ENCODE measurements at regions not wholly inside any gene's neighbourhood (a gene's known extent, or its start where the extent isn't known, plus 50 kb on each side); places are given as distances from the start of the nearest gene placed in this dataset.

- TF ChIP-seq TAF1 (IDR thresholded peaks at IDR 0.05; ENCODE audit: borderline replicate concordance, insufficient read depth, low read length) (no peak), POLR2AphosphoS5 (IDR thresholded peaks at IDR 0.05; ENCODE audit: low read depth, low read length) (no peak)
- TF ChIP-seq, protein P1, sequence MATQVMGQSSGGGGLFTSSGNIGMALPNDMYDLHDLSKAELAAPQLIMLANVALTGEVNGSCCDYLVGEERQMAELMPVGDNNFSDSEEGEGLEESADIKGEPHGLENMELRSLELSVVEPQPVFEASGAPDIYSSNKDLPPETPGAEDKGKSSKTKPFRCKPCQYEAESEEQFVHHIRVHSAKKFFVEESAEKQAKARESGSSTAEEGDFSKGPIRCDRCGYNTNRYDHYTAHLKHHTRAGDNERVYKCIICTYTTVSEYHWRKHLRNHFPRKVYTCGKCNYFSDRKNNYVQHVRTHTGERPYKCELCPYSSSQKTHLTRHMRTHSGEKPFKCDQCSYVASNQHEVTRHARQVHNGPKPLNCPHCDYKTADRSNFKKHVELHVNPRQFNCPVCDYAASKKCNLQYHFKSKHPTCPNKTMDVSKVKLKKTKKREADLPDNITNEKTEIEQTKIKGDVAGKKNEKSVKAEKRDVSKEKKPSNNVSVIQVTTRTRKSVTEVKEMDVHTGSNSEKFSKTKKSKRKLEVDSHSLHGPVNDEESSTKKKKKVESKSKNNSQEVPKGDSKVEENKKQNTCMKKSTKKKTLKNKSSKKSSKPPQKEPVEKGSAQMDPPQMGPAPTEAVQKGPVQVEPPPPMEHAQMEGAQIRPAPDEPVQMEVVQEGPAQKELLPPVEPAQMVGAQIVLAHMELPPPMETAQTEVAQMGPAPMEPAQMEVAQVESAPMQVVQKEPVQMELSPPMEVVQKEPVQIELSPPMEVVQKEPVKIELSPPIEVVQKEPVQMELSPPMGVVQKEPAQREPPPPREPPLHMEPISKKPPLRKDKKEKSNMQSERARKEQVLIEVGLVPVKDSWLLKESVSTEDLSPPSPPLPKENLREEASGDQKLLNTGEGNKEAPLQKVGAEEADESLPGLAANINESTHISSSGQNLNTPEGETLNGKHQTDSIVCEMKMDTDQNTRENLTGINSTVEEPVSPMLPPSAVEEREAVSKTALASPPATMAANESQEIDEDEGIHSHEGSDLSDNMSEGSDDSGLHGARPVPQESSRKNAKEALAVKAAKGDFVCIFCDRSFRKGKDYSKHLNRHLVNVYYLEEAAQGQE (IDR thresholded peaks at IDR 0.05; ENCODE audit: insufficient read depth in 1 of 2, low read depth in 2 of 2, low read length in 2 of 2) = no peak
Observed at GRCh38 chr2:150548527-150548926, 61.1 kb upstream of the RND3 start.

Measured in PFSK-1 (cell line).